ENCODE measurements at regions not wholly inside any gene's neighbourhood (a gene's known extent, or its start where the extent isn't known, plus 50 kb on each side); places are given as distances from the start of the nearest gene placed in this dataset.

GRCh38 chr11:131044851-131045250 is 128.6 kb upstream of the SNX19 start:
- H3K4me3 ChIP-seq (ENCODE audit: low read length) = no peak overlapping the region
- TF ChIP-seq, protein P1, sequence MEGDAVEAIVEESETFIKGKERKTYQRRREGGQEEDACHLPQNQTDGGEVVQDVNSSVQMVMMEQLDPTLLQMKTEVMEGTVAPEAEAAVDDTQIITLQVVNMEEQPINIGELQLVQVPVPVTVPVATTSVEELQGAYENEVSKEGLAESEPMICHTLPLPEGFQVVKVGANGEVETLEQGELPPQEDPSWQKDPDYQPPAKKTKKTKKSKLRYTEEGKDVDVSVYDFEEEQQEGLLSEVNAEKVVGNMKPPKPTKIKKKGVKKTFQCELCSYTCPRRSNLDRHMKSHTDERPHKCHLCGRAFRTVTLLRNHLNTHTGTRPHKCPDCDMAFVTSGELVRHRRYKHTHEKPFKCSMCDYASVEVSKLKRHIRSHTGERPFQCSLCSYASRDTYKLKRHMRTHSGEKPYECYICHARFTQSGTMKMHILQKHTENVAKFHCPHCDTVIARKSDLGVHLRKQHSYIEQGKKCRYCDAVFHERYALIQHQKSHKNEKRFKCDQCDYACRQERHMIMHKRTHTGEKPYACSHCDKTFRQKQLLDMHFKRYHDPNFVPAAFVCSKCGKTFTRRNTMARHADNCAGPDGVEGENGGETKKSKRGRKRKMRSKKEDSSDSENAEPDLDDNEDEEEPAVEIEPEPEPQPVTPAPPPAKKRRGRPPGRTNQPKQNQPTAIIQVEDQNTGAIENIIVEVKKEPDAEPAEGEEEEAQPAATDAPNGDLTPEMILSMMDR (conservative IDR thresholded peaks at IDR 0.05; ENCODE audit: low read depth, low read length) = no peak
- no peak for DNase-seq (ENCODE audit: low read depth)

DNA sequence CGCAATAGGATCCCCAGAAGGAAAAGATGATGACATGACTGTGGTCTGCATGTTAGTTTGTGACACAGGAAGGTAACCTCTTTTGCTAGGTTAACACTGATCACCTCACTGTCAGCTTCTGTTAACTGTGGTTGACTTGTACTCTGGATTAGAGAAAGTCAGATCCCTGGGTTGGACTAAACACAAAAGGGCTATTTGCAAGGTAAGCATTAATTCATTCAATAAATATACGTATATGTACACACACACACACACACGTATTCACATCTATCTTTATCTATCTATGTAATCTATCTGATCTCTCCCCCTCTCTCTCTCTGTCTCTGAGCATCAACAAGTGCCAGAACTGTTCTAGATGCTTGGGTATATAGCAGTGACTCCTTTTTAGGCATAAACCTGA is 136.1 kb upstream of the SNX19 start:
- TF ChIP-seq, protein P1 (conservative IDR thresholded peaks at IDR 0.05; ENCODE audit: low read depth, low read length) = no peak
- no peak for DNase-seq (ENCODE audit: low read depth)
- H3K4me3 ChIP-seq (ENCODE audit: low read length) = no peak overlapping the region

GRCh38 chr11:131056036-131056435 is 139.8 kb upstream of the SNX19 start:
- H3K4me3 ChIP-seq (ENCODE audit: low read length) = no peak overlapping the region
- TF ChIP-seq, protein P1 (conservative IDR thresholded peaks at IDR 0.05; ENCODE audit: low read depth, low read length) = no peak
- DNase-seq (ENCODE audit: low read depth) = no peak

GRCh38 chr11:131063638-131064037 is 147.4 kb upstream of the SNX19 start:
- TF ChIP-seq, protein P1 (conservative IDR thresholded peaks at IDR 0.05; ENCODE audit: low read depth, low read length) = no peak
- no peak overlapping the region for H3K4me3 ChIP-seq (ENCODE audit: low read length)
- DNase-seq (ENCODE audit: low read depth) = no peak

GRCh38 chr11:131064373-131064991 is 148.2 kb upstream of the SNX19 start:
- DNase-seq (ENCODE audit: low read depth) = peak; percentile 7
- TF ChIP-seq, protein P1 (conservative IDR thresholded peaks at IDR 0.05; ENCODE audit: low read depth, low read length) = peak; percentile 94
- no peak overlapping the region for H3K4me3 ChIP-seq (ENCODE audit: low read length)

DNA sequence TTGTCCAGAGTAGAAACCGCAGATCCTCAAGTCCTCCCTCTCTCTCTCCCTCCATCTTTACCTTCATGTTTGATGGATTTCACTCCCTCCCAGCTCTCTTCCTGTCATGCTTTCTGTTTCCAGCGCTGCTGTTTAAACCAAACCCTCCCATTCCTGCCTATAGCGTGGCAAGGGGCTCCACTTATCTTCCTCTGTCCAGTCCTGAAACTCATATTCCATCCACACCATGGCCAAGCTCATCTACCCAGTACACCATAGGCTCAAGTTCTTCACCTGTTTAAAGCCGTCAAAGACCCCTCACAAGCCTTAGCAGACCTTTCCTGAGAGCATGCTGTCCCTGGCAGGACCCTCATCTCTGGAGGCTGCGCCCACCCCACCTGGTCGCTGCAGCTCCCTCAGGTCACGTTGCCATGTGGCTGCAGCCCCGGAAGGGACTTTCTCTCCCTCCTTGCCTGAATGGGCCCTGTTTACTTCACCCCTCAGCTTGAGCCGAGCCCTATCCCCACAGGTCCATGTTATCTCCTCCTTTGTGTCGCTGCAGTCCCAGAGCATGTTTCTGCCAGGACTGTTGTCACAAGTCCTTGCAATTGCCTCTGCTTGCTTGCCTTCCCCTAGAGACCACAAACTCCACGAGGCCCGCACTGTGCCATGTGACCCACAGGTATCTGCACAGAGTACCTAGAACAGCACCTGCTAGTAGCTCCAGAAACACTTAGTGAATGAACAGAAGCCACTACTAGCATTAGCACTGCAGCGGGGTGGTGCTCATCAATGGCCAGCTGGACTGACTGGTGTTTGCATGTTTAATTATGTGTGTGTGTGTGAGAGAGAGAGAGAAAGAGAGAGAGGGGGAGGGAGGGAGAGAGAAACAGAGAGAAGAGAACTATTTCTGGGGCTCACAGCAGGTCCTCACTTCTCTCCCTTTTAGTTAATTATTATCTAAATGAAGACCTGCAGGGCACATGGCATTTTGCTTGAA is 149.4 kb upstream of the SNX19 start:
- TF ChIP-seq, protein P1 (conservative IDR thresholded peaks at IDR 0.05; ENCODE audit: low read depth, low read length) = no peak
- DNase-seq (ENCODE audit: low read depth) = no peak
- no peak overlapping the region for H3K4me3 ChIP-seq (ENCODE audit: low read length)

All from retinal pigment epithelial cell (primary cell).